Common myeloid progenitor, CD34-positive (primary cell): ENCODE measurements at regions not wholly inside any gene's neighbourhood (a gene's known extent, or its start where the extent isn't known, plus 50 kb on each side); places are given as distances from the start of the nearest gene placed in this dataset.
"Not testable (repeated sequence)": the region's sequence is repeated elsewhere in the genome, so short reads cannot be mapped to it uniquely, and the experiment has no call there.

Experiments used
- CTCF ChIA-PET: fragments of 350-600 bp; sonication (Branson Sonifier 250); formaldehyde crosslinking; loops from one replicate; lab custom pipeline; 2021; ENCODE audit warnings: antibody characterized with exemption; lab: Charles Lee
- POLR2A ChIA-PET: fragments of 350-600 bp; sonication (Branson Sonifier 250); formaldehyde crosslinking; loops from one replicate; lab custom pipeline; 2021; ENCODE audit warnings: antibody characterized with exemption; lab: Charles Lee
- DNase-seq, 3 donors: peaks; one replicate each; pipeline versions ENCODE4 v3.0.0 to v3.0.0-alpha.2; 2013
- H3K27ac ChIP-seq, 2 experiments: 1 replicate in 1 of 2; 2 replicates in 1 of 2; pipeline ENCODE4 v1.7.0; 2013; ENCODE audit warnings: inconsistent platforms in 2 of 2, low read length in 2 of 2, mild to moderate bottlenecking in 2 of 2, low read depth in 1 of 2, moderate library complexity in 1 of 2; ENCODE audit not compliant: severe bottlenecking in 2 of 2, insufficient read depth in 1 of 2, poor library complexity in 1 of 2
- H3K27me3 ChIP-seq, 5 experiments: replicated peaks in 2 of 5; 1 replicate in 3 of 5; 2 replicates in 2 of 5; pipeline versions ENCODE4 v1.6.1 to v1.7.0; 2013; ENCODE audit warnings: low read length in 4 of 5, mild to moderate bottlenecking in 2 of 5, moderate library complexity in 2 of 5, inconsistent platforms in 1 of 5; ENCODE audit not compliant: insufficient read depth in 5 of 5, control insufficient read depth in 4 of 5
- H3K36me3 ChIP-seq, 4 experiments: 1 replicate in 2 of 4; 2 replicates in 2 of 4; pipeline versions ENCODE4 v1.6.1 to v1.7.0; 2013; ENCODE audit warnings: low read length in 3 of 4, control low read depth in 1 of 4, mild to moderate bottlenecking in 1 of 4; ENCODE audit not compliant: control insufficient read depth in 4 of 4, insufficient read depth in 4 of 4
- H3K4me1 ChIP-seq, 4 experiments: 1 replicate in 3 of 4; 2 replicates in 1 of 4; pipeline versions ENCODE4 v1.6.1 to v1.7.1; 2013; ENCODE audit warnings: low read length in 3 of 4, mild to moderate bottlenecking in 3 of 4, control low read depth in 1 of 4, inconsistent platforms in 1 of 4, moderate library complexity in 1 of 4; ENCODE audit not compliant: control insufficient read depth in 4 of 4, insufficient read depth in 4 of 4; ENCODE audit errors: control extremely low read depth in 1 of 4
- H3K4me3 ChIP-seq, 7 experiments: 1 replicate in 4 of 7; 2 replicates in 3 of 7; pipeline versions ENCODE4 v1.5.1 to v1.7.0; 2013; ENCODE audit warnings: mild to moderate bottlenecking in 7 of 7, low read length in 6 of 7, moderate library complexity in 6 of 7, inconsistent platforms in 2 of 7, low read depth in 2 of 7, control low read depth in 1 of 7; ENCODE audit not compliant: insufficient read depth in 4 of 7, control insufficient read depth in 1 of 7; ENCODE audit errors: extremely low read depth in 1 of 7
- H3K9me3 ChIP-seq, 5 experiments: 1 replicate in 4 of 5; 2 replicates in 1 of 5; pipeline versions ENCODE4 v1.6.1 to v1.7.1; 2013; ENCODE audit warnings: low read length in 4 of 5, mild to moderate bottlenecking in 2 of 5, inconsistent platforms in 1 of 5, low read depth in 1 of 5, moderate library complexity in 1 of 5; ENCODE audit not compliant: control insufficient read depth in 4 of 5, insufficient read depth in 2 of 5; ENCODE audit errors: control extremely low read depth in 1 of 5
- WGBS: methylation state at CpG from one replicate; pipeline ENCODE4 v1.1.5; 2013; ENCODE audit not compliant: insufficient coverage; 5-methylcytosine and 5-hydroxymethylcytosine counted together

DNA sequence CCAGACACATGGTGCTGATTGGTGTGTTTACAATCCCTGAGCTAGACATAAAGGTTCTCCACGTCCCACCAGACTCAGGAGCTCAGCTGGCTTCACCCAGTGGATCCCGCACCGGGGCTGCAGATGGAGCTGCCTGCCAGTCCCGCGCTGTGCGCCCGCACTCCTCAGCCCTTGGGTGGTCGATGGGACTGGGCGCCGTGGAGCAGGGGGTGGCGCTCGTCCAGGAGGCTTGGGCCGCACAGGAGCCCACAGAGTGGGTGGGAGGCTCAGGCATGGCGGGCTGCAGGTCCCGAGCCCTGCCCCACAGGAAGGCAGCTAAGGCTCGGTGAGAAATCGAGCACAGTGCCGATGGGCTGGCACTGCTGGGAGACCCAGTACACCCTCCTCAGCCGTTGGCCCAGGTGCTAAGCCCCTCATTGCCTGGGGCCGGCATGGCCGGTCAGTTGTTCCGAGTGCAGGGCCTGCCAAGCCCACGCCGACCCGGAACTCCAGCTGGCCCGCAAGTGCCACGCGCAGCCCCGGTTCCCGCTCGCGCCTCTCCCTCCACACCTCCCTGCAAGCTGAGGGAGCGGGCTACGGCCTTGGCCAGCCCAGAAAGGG, 76.8 kb upstream of the ZNF98 start:
- H3K9me3 ChIP-seq = peaks cover 3 to 53% (median 31%) of the 10 kb centered on the region in 5 experiments
- H3K4me3 ChIP-seq, H3K4me1 ChIP-seq, H3K27me3 ChIP-seq, CTCF ChIA-PET, POLR2A ChIA-PET, H3K36me3 ChIP-seq, H3K27ac ChIP-seq, DNase-seq: not testable (repeated sequence)
- 94% methylated on average over 18 of the region's 34 CpGs for WGBS

GRCh38 chr19:22491746-22492145, 69.6 kb upstream of the ZNF98 start:
- Histone ChIP-seq H3K27ac (no peak overlapping the region), H3K36me3 (no peaks in the 10 kb centered on the region), H3K9me3 (peaks cover 0 to 58% (median 27%) of the 10 kb centered on the region in 5 experiments), H3K4me1 (no peaks in the 10 kb centered on the region), H3K4me3 (no peak overlapping the region), H3K27me3 (no peaks in the 10 kb centered on the region)
- 92% methylated on average over 2 of the region's 2 CpGs for WGBS
- no peak for DNase-seq
- ChIA-PET CTCF (no interaction called here), POLR2A (no interaction called here)

GRCh38 chr19:22483514-22483913, 61.4 kb upstream of the ZNF98 start:
- CTCF ChIA-PET, DNase-seq, H3K36me3 ChIP-seq, H3K4me1 ChIP-seq, H3K27ac ChIP-seq, H3K4me3 ChIP-seq, POLR2A ChIA-PET, H3K27me3 ChIP-seq: not testable (repeated sequence)
- peaks cover 8 to 47% (median 17%) of the 10 kb centered on the region in 5 experiments for H3K9me3 ChIP-seq
- WGBS = 97% methylated on average over 4 of the region's 7 CpGs

- H3K9me3 ChIP-seq = peaks cover 10 to 59% (median 18%) of the 10 kb centered on the region in 5 experiments
- no peaks in the 10 kb centered on the region for H3K4me1 ChIP-seq
- ChIA-PET CTCF (no interaction called here), POLR2A (no interaction called here)
- WGBS = 86% methylated on average over 1 of the region's 2 CpGs
- no peak overlapping the region for H3K27ac ChIP-seq
- no peaks in the 10 kb centered on the region for H3K27me3 ChIP-seq
- no peak overlapping the region for H3K4me3 ChIP-seq
- H3K36me3 ChIP-seq = no peaks in the 10 kb centered on the region
- DNase-seq = no peak
Measured at GRCh38 chr19:22472180-22472637, 50.1 kb upstream of the ZNF98 start.
